ENCODE measurements at regions not wholly inside any gene's neighbourhood (a gene's known extent, or its start where the extent isn't known, plus 50 kb on each side); places are given as distances from the start of the nearest gene placed in this dataset.

DNA sequence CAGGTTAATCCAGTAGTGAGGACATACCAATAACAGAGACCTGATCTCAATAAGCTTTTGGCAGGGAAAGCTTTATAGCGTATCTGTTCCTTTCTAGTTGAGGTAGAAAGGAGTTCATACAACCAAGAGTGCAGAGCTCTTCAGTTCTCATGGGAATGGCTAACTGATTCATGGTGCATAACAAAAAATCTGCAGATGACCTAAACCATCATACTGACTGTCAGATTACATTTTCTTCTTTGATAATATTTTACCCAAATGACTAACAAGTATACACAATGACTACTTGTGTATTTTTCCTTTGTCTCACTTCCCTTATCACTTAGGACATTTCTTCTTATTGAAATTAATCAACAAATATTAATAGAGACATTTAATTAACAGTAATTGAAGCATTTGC, 140.0 kb upstream of the SERTAD2 start:
- TF ChIP-seq, protein P1, sequence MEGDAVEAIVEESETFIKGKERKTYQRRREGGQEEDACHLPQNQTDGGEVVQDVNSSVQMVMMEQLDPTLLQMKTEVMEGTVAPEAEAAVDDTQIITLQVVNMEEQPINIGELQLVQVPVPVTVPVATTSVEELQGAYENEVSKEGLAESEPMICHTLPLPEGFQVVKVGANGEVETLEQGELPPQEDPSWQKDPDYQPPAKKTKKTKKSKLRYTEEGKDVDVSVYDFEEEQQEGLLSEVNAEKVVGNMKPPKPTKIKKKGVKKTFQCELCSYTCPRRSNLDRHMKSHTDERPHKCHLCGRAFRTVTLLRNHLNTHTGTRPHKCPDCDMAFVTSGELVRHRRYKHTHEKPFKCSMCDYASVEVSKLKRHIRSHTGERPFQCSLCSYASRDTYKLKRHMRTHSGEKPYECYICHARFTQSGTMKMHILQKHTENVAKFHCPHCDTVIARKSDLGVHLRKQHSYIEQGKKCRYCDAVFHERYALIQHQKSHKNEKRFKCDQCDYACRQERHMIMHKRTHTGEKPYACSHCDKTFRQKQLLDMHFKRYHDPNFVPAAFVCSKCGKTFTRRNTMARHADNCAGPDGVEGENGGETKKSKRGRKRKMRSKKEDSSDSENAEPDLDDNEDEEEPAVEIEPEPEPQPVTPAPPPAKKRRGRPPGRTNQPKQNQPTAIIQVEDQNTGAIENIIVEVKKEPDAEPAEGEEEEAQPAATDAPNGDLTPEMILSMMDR (IDR thresholded peaks at IDR 0.05) = no peak
- TF ChIP-seq POLR2AphosphoS5 (IDR thresholded peaks at IDR 0.05) (no peak), POLR2A (IDR thresholded peaks at IDR 0.05) (no peak)
